SK-N-SH treated with all-trans-retinoic acid at 6 μM for 48 hours (cell line): ENCODE measurements at regions not wholly inside any gene's neighbourhood (a gene's known extent, or its start where the extent isn't known, plus 50 kb on each side); places are given as distances from the start of the nearest gene placed in this dataset.

ENCODE experiments used
- ATAC-seq: fragments of 200-7000 bp; cut with Tn5 transposase; 3 replicates; pipeline ENCODE4 v1.9.1; 2020; ENCODE audit warnings: mild to moderate bottlenecking, moderate library complexity
- ARNTL ChIP-seq: fragments of 450-650 bp; formaldehyde crosslinking; IDR thresholded peaks from 2 replicates; pipeline ENCODE4 v1.5.0; 2020; ENCODE audit warnings: low read depth, mild to moderate bottlenecking, moderate library complexity, borderline replicate concordance
- BACH2 ChIP-seq: fragments of 250-450 bp; sonication (Bioruptor Pico); IDR thresholded peaks from 2 replicates; pipeline ENCODE4 v1.9.0; 2021; ENCODE audit warnings: mild to moderate bottlenecking, borderline replicate concordance
- CSDC2 ChIP-seq: fragments of 250-450 bp; sonication (Bioruptor Pico); IDR thresholded peaks from 2 replicates; pipeline ENCODE4 v1.5.0; 2020; ENCODE audit warnings: mild to moderate bottlenecking, moderate library complexity
- ESRRG ChIP-seq: fragments of 250-450 bp; sonication (Bioruptor Pico); IDR thresholded peaks from 2 replicates; pipeline ENCODE4 v1.6.1; 2021; ENCODE audit warnings: mild to moderate bottlenecking
- GLIS3 ChIP-seq: fragments of 250-450 bp; sonication (Bioruptor Pico); IDR thresholded peaks from 2 replicates; pipeline ENCODE4 v1.5.0; 2020; ENCODE audit warnings: mild to moderate bottlenecking, moderate library complexity
- ISL1 ChIP-seq: fragments of 250-450 bp; sonication (Bioruptor Pico); IDR thresholded peaks from 2 replicates; pipeline ENCODE4 v2.1.2; 2022; ENCODE audit warnings: mild to moderate bottlenecking, moderate library complexity
- OSR1 ChIP-seq: fragments of 250-450 bp; sonication (Bioruptor Pico); IDR thresholded peaks from 2 replicates; pipeline ENCODE4 v1.8.0; 2022; ENCODE audit warnings: moderate library complexity, mild to moderate bottlenecking, inconsistent platforms
- PPARA ChIP-seq: fragments of 250-450 bp; sonication (Bioruptor Pico); IDR thresholded peaks from 2 replicates; pipeline ENCODE4 v1.5.0; 2020; ENCODE audit warnings: mild to moderate bottlenecking, borderline replicate concordance
- RARB ChIP-seq: fragments of 250-450 bp; sonication (Bioruptor Pico); IDR thresholded peaks from 2 replicates; pipeline ENCODE4 v1.8.0; 2021; ENCODE audit warnings: mild to moderate bottlenecking, moderate library complexity
- SNAI2 ChIP-seq: fragments of 250-450 bp; sonication (Bioruptor Pico); IDR thresholded peaks from 2 replicates; pipeline ENCODE4 v1.5.0; 2020; ENCODE audit warnings: mild to moderate bottlenecking, moderate library complexity
- TCF4 ChIP-seq: fragments of 250-450 bp; sonication (Bioruptor Pico); IDR thresholded peaks from 2 replicates; pipeline ENCODE4 v1.8.0; 2021; ENCODE audit warnings: mild to moderate bottlenecking, moderate library complexity, borderline replicate concordance
- TOX ChIP-seq: fragments of 250-450 bp; sonication (Bioruptor Pico); IDR thresholded peaks from 2 replicates; pipeline ENCODE4 v1.8.0; 2021; ENCODE audit warnings: mild to moderate bottlenecking, moderate library complexity, borderline replicate concordance
- ZC3H10 ChIP-seq: fragments of 250-450 bp; sonication (Bioruptor Pico); IDR thresholded peaks from 2 replicates; pipeline ENCODE4 v1.5.1; 2021; ENCODE audit warnings: mild to moderate bottlenecking, moderate library complexity
- ZFP3 ChIP-seq: fragments of 250-450 bp; sonication (Bioruptor Pico); IDR thresholded peaks from 2 replicates; pipeline ENCODE4 v1.5.0; 2020; ENCODE audit warnings: mild to moderate bottlenecking, moderate library complexity
- ZFP30 ChIP-seq: fragments of 450-650 bp; formaldehyde crosslinking; IDR thresholded peaks from 2 replicates; pipeline ENCODE4 v1.5.0; 2022; ENCODE audit warnings: mild to moderate bottlenecking, moderate library complexity
- ZNF565 ChIP-seq: fragments of 450-650 bp; formaldehyde crosslinking; conservative IDR thresholded peaks from 2 replicates; pipeline ENCODE4 v1.5.0; 2020; ENCODE audit warnings: low read depth, mild to moderate bottlenecking, moderate library complexity
- ZNF70 ChIP-seq: fragments of 450-650 bp; formaldehyde crosslinking; IDR thresholded peaks from 2 replicates; pipeline ENCODE4 v1.5.0; 2020; ENCODE audit warnings: mild to moderate bottlenecking, moderate library complexity
- ZNF8 ChIP-seq: fragments of 450-650 bp; formaldehyde crosslinking; IDR thresholded peaks from 2 replicates; pipeline ENCODE4 v1.5.0; 2020; ENCODE audit warnings: mild to moderate bottlenecking, moderate library complexity
- TF ChIP-seq, protein P1 (sequence below): fragments of 250-450 bp; sonication (Bioruptor Pico); IDR thresholded peaks from 2 replicates; pipeline ENCODE4 v1.8.0; 2021; ENCODE audit warnings: low read depth, mild to moderate bottlenecking, moderate library complexity, borderline replicate concordance
- TF ChIP-seq, protein P2 (sequence below): fragments of 250-450 bp; sonication (Bioruptor Pico); IDR thresholded peaks from 2 replicates; pipeline ENCODE4 v1.5.1; 2021; ENCODE audit warnings: mild to moderate bottlenecking, moderate library complexity
- TF ChIP-seq, protein P3 (sequence below): fragments of 250-450 bp; sonication (Bioruptor Pico); IDR thresholded peaks from 2 replicates; pipeline ENCODE4 v1.5.0; 2020; ENCODE audit warnings: mild to moderate bottlenecking, moderate library complexity
- TF ChIP-seq, protein P4 (sequence below): fragments of 250-450 bp; sonication (Bioruptor Pico); IDR thresholded peaks from 2 replicates; pipeline ENCODE4 v1.5.1; 2020; ENCODE audit warnings: low read depth, mild to moderate bottlenecking, moderate library complexity
- TF ChIP-seq, protein P5 (sequence below): fragments of 250-450 bp; sonication (Bioruptor Pico); IDR thresholded peaks from 2 replicates; pipeline ENCODE4 v1.8.0; 2020; ENCODE audit warnings: mild to moderate bottlenecking, moderate library complexity, borderline replicate concordance

DNA sequence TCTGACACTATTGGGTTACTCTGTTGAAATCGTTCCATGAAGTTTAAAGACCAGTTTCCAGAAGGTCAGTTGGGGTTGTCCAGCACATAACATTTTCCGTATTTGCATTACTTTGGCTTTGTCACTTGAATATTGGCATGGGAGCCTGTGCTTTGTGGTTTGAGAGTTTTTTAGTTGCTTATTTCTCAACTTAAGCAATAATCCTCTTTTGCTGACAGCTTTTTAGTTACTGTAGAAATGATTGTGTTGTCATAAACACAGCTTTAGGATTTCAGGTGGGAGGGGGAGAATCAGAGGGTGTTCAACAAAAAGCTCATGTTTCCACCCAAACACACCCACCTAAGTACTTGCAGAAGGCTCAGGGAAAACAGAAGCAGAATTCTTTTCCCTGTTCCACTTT, 210.7 kb upstream of the TLL1 start:
- ATAC-seq: no peak
- TF ChIP-seq ZFP30: no peak
- no peak for TF ChIP-seq TCF4 (CRISPR knock-in tag)
- TF ChIP-seq, protein P1, sequence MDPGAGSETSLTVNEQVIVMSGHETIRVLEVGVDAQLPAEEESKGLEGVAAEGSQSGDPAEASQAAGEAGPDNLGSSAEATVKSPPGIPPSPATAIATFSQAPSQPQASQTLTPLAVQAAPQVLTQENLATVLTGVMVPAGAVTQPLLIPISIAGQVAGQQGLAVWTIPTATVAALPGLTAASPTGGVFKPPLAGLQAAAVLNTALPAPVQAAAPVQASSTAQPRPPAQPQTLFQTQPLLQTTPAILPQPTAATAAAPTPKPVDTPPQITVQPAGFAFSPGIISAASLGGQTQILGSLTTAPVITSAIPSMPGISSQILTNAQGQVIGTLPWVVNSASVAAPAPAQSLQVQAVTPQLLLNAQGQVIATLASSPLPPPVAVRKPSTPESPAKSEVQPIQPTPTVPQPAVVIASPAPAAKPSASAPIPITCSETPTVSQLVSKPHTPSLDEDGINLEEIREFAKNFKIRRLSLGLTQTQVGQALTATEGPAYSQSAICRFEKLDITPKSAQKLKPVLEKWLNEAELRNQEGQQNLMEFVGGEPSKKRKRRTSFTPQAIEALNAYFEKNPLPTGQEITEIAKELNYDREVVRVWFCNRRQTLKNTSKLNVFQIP (CRISPR knock-in tag): no peak
- TF ChIP-seq ZNF70 (CRISPR knock-in tag): no peak
- no peak for TF ChIP-seq GLIS3 (CRISPR knock-in tag)
- no peak for TF ChIP-seq ARNTL
- TF ChIP-seq ZNF8 (CRISPR knock-in tag): no peak

DNA sequence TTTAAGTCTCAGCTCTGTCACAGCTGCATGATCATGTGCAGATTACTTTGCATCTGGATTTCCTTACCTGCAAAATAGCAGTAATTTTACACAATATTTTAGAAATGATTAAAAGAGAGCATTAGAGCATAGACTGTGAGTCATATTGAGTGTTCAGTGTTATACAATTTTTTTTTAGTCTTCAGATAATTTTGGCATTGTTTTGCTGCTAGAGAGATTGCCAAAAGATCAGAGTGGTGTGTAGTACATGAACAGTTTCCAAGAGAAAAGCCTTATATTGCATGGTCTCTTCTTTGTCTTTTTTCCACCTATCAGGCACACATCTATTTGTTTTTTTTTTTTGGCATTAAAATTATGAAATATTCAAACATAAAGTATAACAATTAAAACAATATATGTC, 209.6 kb upstream of the TLL1 start:
- TF ChIP-seq PPARA: no peak
- TF ChIP-seq, protein P2, sequence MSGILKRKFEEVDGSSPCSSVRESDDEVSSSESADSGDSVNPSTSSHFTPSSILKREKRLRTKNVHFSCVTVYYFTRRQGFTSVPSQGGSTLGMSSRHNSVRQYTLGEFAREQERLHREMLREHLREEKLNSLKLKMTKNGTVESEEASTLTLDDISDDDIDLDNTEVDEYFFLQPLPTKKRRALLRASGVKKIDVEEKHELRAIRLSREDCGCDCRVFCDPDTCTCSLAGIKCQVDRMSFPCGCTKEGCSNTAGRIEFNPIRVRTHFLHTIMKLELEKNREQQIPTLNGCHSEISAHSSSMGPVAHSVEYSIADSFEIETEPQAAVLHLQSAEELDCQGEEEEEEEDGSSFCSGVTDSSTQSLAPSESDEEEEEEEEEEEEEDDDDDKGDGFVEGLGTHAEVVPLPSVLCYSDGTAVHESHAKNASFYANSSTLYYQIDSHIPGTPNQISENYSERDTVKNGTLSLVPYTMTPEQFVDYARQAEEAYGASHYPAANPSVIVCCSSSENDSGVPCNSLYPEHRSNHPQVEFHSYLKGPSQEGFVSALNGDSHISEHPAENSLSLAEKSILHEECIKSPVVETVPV (CRISPR knock-in tag): no peak
- no peak for TF ChIP-seq ISL1
- no peak for TF ChIP-seq ZC3H10 (CRISPR knock-in tag)
- TF ChIP-seq ZFP3: no peak
- TF ChIP-seq RARB (CRISPR knock-in tag): no peak
- no peak for TF ChIP-seq ZNF70 (CRISPR knock-in tag)
- no peak for TF ChIP-seq SNAI2 (CRISPR knock-in tag)
- TF ChIP-seq TOX (CRISPR knock-in tag): no peak
- TF ChIP-seq, protein P3, sequence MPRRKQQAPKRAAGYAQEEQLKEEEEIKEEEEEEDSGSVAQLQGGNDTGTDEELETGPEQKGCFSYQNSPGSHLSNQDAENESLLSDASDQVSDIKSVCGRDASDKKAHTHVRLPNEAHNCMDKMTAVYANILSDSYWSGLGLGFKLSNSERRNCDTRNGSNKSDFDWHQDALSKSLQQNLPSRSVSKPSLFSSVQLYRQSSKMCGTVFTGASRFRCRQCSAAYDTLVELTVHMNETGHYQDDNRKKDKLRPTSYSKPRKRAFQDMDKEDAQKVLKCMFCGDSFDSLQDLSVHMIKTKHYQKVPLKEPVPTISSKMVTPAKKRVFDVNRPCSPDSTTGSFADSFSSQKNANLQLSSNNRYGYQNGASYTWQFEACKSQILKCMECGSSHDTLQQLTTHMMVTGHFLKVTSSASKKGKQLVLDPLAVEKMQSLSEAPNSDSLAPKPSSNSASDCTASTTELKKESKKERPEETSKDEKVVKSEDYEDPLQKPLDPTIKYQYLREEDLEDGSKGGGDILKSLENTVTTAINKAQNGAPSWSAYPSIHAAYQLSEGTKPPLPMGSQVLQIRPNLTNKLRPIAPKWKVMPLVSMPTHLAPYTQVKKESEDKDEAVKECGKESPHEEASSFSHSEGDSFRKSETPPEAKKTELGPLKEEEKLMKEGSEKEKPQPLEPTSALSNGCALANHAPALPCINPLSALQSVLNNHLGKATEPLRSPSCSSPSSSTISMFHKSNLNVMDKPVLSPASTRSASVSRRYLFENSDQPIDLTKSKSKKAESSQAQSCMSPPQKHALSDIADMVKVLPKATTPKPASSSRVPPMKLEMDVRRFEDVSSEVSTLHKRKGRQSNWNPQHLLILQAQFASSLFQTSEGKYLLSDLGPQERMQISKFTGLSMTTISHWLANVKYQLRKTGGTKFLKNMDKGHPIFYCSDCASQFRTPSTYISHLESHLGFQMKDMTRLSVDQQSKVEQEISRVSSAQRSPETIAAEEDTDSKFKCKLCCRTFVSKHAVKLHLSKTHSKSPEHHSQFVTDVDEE (CRISPR knock-in tag): no peak
- no peak for TF ChIP-seq BACH2 (CRISPR knock-in tag)
- TF ChIP-seq ZNF8 (CRISPR knock-in tag): no peak
- TF ChIP-seq ZFP30: no peak
- no peak for TF ChIP-seq OSR1 (CRISPR knock-in tag)
- TF ChIP-seq, protein P4, sequence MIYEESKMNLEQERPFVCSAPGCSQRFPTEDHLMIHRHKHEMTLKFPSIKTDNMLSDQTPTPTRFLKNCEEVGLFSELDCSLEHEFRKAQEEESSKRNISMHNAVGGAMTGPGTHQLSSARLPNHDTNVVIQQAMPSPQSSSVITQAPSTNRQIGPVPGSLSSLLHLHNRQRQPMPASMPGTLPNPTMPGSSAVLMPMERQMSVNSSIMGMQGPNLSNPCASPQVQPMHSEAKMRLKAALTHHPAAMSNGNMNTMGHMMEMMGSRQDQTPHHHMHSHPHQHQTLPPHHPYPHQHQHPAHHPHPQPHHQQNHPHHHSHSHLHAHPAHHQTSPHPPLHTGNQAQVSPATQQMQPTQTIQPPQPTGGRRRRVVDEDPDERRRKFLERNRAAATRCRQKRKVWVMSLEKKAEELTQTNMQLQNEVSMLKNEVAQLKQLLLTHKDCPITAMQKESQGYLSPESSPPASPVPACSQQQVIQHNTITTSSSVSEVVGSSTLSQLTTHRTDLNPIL (CRISPR knock-in tag): no peak
- no peak for TF ChIP-seq CSDC2 (CRISPR knock-in tag)
- TF ChIP-seq, protein P5, sequence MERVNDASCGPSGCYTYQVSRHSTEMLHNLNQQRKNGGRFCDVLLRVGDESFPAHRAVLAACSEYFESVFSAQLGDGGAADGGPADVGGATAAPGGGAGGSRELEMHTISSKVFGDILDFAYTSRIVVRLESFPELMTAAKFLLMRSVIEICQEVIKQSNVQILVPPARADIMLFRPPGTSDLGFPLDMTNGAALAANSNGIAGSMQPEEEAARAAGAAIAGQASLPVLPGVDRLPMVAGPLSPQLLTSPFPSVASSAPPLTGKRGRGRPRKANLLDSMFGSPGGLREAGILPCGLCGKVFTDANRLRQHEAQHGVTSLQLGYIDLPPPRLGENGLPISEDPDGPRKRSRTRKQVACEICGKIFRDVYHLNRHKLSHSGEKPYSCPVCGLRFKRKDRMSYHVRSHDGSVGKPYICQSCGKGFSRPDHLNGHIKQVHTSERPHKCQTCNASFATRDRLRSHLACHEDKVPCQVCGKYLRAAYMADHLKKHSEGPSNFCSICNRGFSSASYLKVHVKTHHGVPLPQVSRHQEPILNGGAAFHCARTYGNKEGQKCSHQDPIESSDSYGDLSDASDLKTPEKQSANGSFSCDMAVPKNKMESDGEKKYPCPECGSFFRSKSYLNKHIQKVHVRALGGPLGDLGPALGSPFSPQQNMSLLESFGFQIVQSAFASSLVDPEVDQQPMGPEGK (CRISPR knock-in tag): no peak
- TF ChIP-seq, all 23 proteins: peak for 0
- ATAC-seq: no peak

DNA sequence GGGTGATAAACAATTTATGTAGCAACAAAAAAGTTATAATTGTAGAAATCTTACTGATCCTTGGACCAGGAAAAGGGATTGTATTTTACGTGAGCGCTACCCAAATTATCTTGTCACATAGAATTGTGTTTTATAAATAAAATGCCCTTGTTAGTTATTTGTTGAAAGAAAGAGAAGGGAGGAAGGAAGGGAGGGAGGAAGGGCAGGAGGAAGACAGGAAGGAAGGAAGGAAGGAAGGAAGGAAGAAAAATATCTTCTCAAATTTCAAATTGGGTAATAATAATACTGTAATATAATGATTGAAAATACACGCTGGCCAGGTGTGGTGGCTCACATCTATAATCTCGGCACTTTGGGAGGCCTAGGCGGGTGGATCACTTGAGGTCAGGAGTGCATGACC, 206.2 kb upstream of the TLL1 start:
- TF ChIP-seq ARNTL: no peak
- no peak for TF ChIP-seq ESRRG
- no peak for TF ChIP-seq ZNF565
- no peak for TF ChIP-seq ZNF8 (CRISPR knock-in tag)
- TF ChIP-seq CSDC2 (CRISPR knock-in tag): no peak
- TF ChIP-seq, protein P4 (CRISPR knock-in tag): no peak
- no peak for TF ChIP-seq TCF4 (CRISPR knock-in tag)
- TF ChIP-seq, protein P1 (CRISPR knock-in tag): no peak
- TF ChIP-seq TOX (CRISPR knock-in tag): no peak
- no peak for TF ChIP-seq ISL1
- ATAC-seq: no peak
